Left lung (tissue), 4 donors: ENCODE measurements at regions not wholly inside any gene's neighbourhood (a gene's known extent, or its start where the extent isn't known, plus 50 kb on each side); places are given as distances from the start of the nearest gene placed in this dataset.

Experiments
- ATAC-seq: fragments of 200-7000 bp; cut with Tn5 transposase; one replicate; pipeline ENCODE4 v1.9.1; 2020; ENCODE audit warnings: moderate library complexity
- DNase-seq, 4 donors: peaks; one replicate each; pipeline ENCODE4 v3.0.0-alpha.2; 2013 to 2020
- H3K27ac ChIP-seq, 2 donors: fragments of 200-600 bp; sonication (generic) in 1 of 2; one replicate each; pipeline versions ENCODE4 v1.5.0 to v1.8.0; 2020 to 2021
- H3K27me3 ChIP-seq, 2 donors: fragments of 200-600 bp; sonication (generic) in 1 of 2; one replicate each; pipeline versions ENCODE4 v1.5.0 to v1.8.0; 2020 to 2021
- H3K36me3 ChIP-seq, 2 donors: fragments of 200-600 bp; sonication (generic) in 1 of 2; one replicate each; pipeline versions ENCODE4 v1.5.0 to v1.8.0; 2020 to 2021
- H3K4me1 ChIP-seq, 2 donors: fragments of 200-600 bp; one replicate each; pipeline ENCODE4 v1.8.0; 2021
- H3K4me3 ChIP-seq, 2 donors: fragments of 200-600 bp; sonication (generic) in 1 of 2; one replicate each; pipeline versions ENCODE4 v1.5.0 to v1.8.0; 2020 to 2021; ENCODE audit warnings: mild to moderate bottlenecking in 1 of 2
- H3K9me3 ChIP-seq, 2 donors: fragments of 200-600 bp; sonication (generic) in 1 of 2; one replicate each; pipeline versions ENCODE4 v1.5.0 to v1.8.0; 2020 to 2021
- intact Hi-C, 2 donors: fragments of 100-400 bp; cut with DNase I; formaldehyde crosslinking; loops; one replicate each; pipeline versions ENCODE4 v1.11.2 to v1.14.2; 2022
- TF ChIP-seq, protein P1 (sequence below), 2 donors: fragments of 200-600 bp; sonication (generic) in 1 of 2; IDR thresholded peaks; one replicate each; pipeline versions ENCODE4 v1.5.0 to v1.8.0; 2021; ENCODE audit warnings: antibody characterized with exemption in 2 of 2
- donor health status: DM: no; HTN: yes; CAD: no.
- donor health status: DM: no; HTN: no; CAD: no.

DNA sequence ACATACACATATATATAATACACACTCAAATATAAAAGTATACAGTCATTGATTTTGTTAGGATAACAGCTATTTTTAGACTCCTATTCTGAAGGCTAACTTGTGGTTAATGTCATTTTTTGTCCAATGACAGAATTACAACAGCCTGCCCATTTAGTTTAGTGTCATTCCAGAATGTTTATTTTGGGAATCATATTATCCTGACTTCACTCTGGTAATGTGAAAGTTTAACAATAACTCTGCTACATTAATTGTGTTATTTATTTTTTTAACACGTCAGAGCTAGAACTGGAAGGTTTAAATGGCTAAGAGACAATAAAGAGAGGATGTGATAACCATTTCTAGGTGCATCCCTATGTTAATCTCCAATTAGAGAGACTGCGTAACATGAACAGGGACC, 648.1 kb downstream of the USP25 start:
- ATAC-seq: no peak
- Histone ChIP-seq H3K27ac (no peak overlapping the region), H3K4me1 (no peaks in the 10 kb centered on the region), H3K4me3 (no peak overlapping the region), H3K27me3 (no peaks in the 10 kb centered on the region), H3K9me3 (no peaks in the 10 kb centered on the region), H3K36me3 (no peaks in the 10 kb centered on the region)
- DNase-seq: no peak
- TF ChIP-seq, protein P1, sequence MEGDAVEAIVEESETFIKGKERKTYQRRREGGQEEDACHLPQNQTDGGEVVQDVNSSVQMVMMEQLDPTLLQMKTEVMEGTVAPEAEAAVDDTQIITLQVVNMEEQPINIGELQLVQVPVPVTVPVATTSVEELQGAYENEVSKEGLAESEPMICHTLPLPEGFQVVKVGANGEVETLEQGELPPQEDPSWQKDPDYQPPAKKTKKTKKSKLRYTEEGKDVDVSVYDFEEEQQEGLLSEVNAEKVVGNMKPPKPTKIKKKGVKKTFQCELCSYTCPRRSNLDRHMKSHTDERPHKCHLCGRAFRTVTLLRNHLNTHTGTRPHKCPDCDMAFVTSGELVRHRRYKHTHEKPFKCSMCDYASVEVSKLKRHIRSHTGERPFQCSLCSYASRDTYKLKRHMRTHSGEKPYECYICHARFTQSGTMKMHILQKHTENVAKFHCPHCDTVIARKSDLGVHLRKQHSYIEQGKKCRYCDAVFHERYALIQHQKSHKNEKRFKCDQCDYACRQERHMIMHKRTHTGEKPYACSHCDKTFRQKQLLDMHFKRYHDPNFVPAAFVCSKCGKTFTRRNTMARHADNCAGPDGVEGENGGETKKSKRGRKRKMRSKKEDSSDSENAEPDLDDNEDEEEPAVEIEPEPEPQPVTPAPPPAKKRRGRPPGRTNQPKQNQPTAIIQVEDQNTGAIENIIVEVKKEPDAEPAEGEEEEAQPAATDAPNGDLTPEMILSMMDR (IDR thresholded peaks at IDR 0.05): no peak
- intact Hi-C loops: no loop called here

DNA sequence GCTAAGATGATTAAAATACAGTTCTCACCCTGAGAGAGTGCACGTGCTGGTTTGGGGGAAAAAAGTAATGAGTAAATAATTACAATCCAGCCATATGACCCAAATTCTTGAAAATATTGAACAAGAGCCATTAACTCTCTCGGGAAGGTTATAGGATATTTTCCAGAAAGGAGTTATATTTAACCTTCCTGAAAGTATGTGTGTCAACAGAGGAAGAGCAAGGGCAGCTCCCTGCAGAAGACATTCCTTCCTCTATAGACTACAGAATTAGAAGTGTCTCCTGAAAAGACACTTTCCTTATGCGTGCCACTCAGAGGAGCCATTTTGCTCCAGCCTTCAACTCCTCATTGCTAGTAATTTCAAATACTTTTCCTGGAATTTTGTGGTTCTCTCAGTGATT, 648.7 kb downstream of the USP25 start:
- ATAC-seq (no peak), DNase-seq (no peak)
- Histone ChIP-seq H3K36me3 (no peaks in the 10 kb centered on the region), H3K9me3 (no peaks in the 10 kb centered on the region), H3K4me3 (no peak overlapping the region), H3K4me1 (no peaks in the 10 kb centered on the region), H3K27ac (no peak overlapping the region), H3K27me3 (no peaks in the 10 kb centered on the region)
- TF ChIP-seq, protein P1 (IDR thresholded peaks at IDR 0.05): no peak
- intact Hi-C loops: no loop called here

DNA sequence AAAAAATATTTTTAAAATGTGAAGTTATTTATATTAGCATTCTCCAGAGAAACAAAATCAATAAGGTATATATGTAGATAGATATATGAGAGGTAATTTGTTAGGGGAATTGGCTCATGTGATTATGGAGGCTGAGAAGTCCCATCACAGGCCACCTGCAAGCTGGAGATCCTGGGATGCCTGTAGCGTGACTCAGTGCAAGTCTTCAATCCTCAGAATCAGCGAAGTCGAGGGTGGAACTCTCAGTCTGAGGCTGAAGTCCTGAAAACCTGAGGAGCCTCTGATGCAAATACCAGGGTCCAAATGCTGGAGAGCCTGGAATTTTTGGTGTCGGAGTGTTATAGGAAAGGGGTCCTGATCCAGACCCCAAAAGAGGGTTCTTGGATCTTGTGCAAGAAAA, 658.5 kb downstream of the USP25 start:
- ATAC-seq: no peak
- TF ChIP-seq, protein P1 (IDR thresholded peaks at IDR 0.05): no peak
- DNase-seq: no peak
- Histone ChIP-seq H3K4me1 (no peaks in the 10 kb centered on the region), H3K36me3 (no peaks in the 10 kb centered on the region), H3K9me3 (peaks cover 0 to 3% of the 10 kb centered on the region in 2 donors), H3K27ac (no peak overlapping the region), H3K4me3 (no peak overlapping the region), H3K27me3 (no peaks in the 10 kb centered on the region)
- intact Hi-C loops: no loop called here

DNA sequence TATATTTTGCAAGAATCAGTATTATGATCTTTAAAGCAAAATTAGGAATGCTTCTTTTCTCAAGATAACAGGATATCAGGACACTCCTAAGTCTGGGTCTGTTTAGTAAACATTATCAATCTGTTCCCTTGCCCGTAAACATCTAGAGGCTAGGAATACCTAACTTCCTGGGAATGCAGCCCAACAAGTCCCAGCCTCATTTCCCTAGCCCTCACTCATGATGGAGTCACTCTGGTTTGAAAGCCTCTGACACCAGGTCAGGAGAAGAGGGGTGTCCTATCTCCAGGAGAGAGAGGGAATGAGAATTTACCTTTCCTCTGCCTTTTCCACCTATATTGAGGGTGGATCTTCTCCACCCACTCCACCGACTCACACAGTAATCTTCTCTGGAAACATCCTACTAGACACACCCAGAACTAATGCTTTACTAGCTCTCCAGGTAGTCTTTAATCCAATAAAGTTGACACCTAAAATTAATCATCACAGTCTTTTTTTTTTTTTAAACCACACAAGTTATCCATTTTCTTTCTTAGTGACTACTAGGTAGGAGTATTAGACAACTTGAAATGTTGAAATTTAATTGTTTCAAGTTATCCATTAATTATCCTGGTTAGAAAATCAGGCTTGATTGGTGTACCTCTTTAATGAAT, 659.3 kb downstream of the USP25 start:
- intact Hi-C loops: no loop called here
- no peak for DNase-seq
- no peaks in the 10 kb centered on the region for H3K36me3 ChIP-seq

DNA sequence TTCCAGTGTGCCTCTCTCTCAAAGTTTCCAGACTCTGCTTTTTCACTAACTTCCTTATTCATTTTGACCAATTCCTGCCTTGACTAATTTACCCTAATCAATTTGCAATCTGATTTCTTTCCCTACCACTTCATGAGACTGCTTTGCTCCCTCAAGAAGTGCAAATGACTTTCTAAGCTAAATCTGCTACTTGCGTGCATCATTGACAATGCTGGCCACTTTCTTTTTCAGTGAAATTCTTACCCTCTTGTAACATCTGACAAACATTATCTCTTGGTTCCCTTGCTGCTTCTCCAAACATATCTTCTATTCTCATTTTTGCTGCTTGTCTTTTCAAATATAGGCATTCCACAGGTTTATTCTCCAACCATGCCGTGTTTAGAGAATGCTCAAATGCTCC, 659.9 kb downstream of the USP25 start:
- H3K27ac ChIP-seq: no peak overlapping the region
- no peak for ATAC-seq
- TF ChIP-seq, protein P1 (IDR thresholded peaks at IDR 0.05): no peak
- DNase-seq: no peak
- H3K4me1 ChIP-seq: no peaks in the 10 kb centered on the region
- intact Hi-C loops: no loop called here
- no peak overlapping the region for H3K4me3 ChIP-seq
- H3K27me3 ChIP-seq: no peaks in the 10 kb centered on the region
- no peaks in the 10 kb centered on the region for H3K36me3 ChIP-seq
- H3K9me3 ChIP-seq: peaks cover 0 to 6% of the 10 kb centered on the region in 2 donors

More for the DNA sequence above, 659.3 kb downstream of the USP25 start:
- Histone ChIP-seq H3K27ac (no peak overlapping the region), H3K4me3 (no peak overlapping the region), H3K4me1 (no peaks in the 10 kb centered on the region), H3K27me3 (no peaks in the 10 kb centered on the region), H3K9me3 (peaks cover 0 to 6% of the 10 kb centered on the region in 2 donors)
- no peak for ATAC-seq
- TF ChIP-seq, protein P1 (IDR thresholded peaks at IDR 0.05): no peak
